SK-N-MC (cell line): ENCODE measurements at regions not wholly inside any gene's neighbourhood (a gene's known extent, or its start where the extent isn't known, plus 50 kb on each side); places are given as distances from the start of the nearest gene placed in this dataset.

Source experiments
- EZH2 ChIP-seq: fragments of 200-600 bp; sonication (generic); IDR thresholded peaks from one replicate; pipeline ENCODE4 v1.6.1; 2017; ENCODE audit warnings: antibody characterized with exemption
- FOXP2 ChIP-seq: optimal IDR thresholded peaks from 2 replicates; pipeline ENCODE3; 2011; ENCODE audit warnings: mild to moderate bottlenecking, moderate library complexity; ENCODE audit not compliant: insufficient read depth; ENCODE audit errors: extremely low read length, control extremely low read depth
- POLR2AphosphoS5 ChIP-seq: IDR thresholded peaks from 2 replicates; pipeline ENCODE4 v1.6.1; 2012; ENCODE audit warnings: mild to moderate bottlenecking, low read depth, low read length, borderline replicate concordance

GRCh38 chr7:81331061-81332018 is 412.5 kb upstream of the SEMA3C start:
- TF ChIP-seq EZH2 (no peak), POLR2AphosphoS5 (no peak), FOXP2 (no peak)
